LNCAP (cell line): ENCODE measurements at regions not wholly inside any gene's neighbourhood (a gene's known extent, or its start where the extent isn't known, plus 50 kb on each side); places are given as distances from the start of the nearest gene placed in this dataset.

Source experiments
- TF ChIP-seq, protein P1 (sequence below): fragments of 450-650 bp; IDR thresholded peaks from 2 replicates; pipeline ENCODE4 v1.5.1; 2017; ENCODE audit warnings: mild to moderate bottlenecking

GRCh38 chr9:88635151-88635550, 100.2 kb downstream of the NXNL2 start:
- TF ChIP-seq, protein P1, sequence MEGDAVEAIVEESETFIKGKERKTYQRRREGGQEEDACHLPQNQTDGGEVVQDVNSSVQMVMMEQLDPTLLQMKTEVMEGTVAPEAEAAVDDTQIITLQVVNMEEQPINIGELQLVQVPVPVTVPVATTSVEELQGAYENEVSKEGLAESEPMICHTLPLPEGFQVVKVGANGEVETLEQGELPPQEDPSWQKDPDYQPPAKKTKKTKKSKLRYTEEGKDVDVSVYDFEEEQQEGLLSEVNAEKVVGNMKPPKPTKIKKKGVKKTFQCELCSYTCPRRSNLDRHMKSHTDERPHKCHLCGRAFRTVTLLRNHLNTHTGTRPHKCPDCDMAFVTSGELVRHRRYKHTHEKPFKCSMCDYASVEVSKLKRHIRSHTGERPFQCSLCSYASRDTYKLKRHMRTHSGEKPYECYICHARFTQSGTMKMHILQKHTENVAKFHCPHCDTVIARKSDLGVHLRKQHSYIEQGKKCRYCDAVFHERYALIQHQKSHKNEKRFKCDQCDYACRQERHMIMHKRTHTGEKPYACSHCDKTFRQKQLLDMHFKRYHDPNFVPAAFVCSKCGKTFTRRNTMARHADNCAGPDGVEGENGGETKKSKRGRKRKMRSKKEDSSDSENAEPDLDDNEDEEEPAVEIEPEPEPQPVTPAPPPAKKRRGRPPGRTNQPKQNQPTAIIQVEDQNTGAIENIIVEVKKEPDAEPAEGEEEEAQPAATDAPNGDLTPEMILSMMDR = no peak

DNA sequence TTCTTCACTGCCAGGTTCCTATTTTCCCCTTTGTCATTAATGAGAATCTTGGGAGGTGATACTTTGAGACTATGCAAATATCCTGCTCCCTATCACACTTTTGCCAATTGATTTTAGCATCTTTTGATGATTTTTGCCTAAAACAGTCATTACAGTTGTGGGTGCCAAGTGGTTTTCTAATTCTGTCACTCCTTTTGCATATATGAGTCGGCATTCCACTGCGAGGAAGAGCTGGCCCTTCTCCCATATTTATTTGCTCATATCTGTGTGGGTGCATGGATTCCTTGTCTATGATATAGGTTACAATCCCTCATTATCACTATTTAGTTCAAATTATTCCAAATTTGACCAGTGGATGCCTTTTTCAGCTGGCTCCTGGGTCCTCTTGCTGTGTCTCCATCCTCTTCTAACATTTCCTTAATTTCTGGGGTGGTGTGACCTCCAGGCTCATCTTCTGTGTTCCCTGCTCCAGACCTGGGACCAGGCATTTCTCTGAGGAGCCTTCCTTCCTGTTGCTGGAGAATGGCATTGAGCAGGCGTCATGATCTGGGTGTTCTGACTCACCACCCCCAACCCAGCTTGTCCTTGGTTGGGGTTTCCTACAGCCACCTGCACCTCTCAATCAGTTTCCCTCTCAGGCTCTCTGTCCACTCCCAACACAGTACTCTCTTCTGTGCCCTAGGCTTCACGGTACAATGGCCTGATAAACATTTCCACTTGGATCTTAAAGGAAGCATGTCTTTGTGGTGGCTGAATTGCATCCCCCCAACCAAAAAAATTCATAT, 106.7 kb downstream of the NXNL2 start:
- TF ChIP-seq, protein P1 = no peak

- TF ChIP-seq, protein P1 = no peak
Observed at GRCh38 chr9:88642336-88642735, 107.4 kb downstream of the NXNL2 start.

DNA sequence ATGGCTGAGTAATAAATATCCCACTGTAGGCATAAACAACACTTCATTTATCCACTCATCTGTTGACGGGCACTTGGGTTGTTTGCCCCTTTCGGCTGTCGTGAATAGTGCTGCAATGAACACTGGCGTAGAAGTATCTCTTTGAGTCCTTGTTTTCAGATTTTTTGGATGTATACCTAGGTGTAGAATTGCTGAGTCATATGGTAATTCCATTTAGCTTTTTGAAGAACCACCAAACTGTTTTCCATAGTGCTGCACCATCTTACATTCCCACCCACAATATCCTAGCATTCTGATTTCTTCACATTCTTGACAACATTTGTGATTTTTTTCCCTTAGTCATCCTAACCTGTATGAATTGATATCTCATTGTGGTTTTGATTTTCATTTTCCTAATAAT, 109.0 kb downstream of the NXNL2 start:
- TF ChIP-seq, protein P1 = no peak

GRCh38 chr9:88645172-88645878, 110.3 kb downstream of the NXNL2 start:
- TF ChIP-seq, protein P1 = no peak

- TF ChIP-seq, protein P1 = no peak
Observed at GRCh38 chr9:88645879-88646199, 110.9 kb downstream of the NXNL2 start.

GRCh38 chr9:88646539-88647300, 111.7 kb downstream of the NXNL2 start:
- TF ChIP-seq, protein P1 = no peak
